Astrocyte of the cerebellum (primary cell): ENCODE measurements at regions not wholly inside any gene's neighbourhood (a gene's known extent, or its start where the extent isn't known, plus 50 kb on each side); places are given as distances from the start of the nearest gene placed in this dataset.

ENCODE experiments used
- DNase-seq: peaks from one replicate; pipeline ENCODE4 v3.0.0-alpha.2; 2011; ENCODE audit warnings: low read depth
- H3K4me3 ChIP-seq: 2 replicates; pipeline ENCODE4 v1.5.1; 2011; ENCODE audit warnings: mild to moderate bottlenecking, low read depth, low read length, moderate library complexity
- CTCF ChIP-seq: IDR thresholded peaks from 2 replicates; pipeline ENCODE4 v1.5.1; 2012; ENCODE audit warnings: low read length, low read depth, moderate library complexity, mild to moderate bottlenecking; ENCODE audit errors: missing control alignments
- in situ Hi-C: cut with HindIII; loops from 2 replicates; pipeline ENCODE4 v1.10.0; 2017; ENCODE audit warnings: low sequenced_read_pairs

DNA sequence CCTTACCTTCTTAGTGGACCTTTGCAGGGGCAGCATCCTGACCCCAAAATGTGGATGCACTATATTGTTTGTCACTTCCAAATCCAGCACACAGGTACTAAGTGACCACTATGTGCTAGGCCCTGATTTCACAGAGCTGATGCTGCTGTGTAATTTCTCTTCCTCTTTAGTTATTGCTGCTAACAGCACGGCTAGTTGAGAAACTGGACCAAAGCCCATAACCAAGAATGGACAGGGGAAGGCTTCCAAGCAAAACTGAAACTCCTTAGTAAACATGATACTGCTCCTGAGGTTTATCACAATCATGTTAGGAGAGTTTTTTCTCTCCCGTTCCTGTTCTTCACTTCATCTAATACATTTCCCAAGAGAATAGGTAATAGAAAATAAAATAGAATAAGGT, 172.9 kb upstream of the TTC29 start:
- peak; percentile 81 for DNase-seq
- no peak for TF ChIP-seq CTCF
- H3K4me3 ChIP-seq: no peak overlapping the region
- in situ Hi-C loops: no loop called here

- in situ Hi-C loops: no loop called here
- TF ChIP-seq CTCF: no peak
- no peak for DNase-seq
- H3K4me3 ChIP-seq: no peak overlapping the region
Measured at GRCh38 chr4:147122685-147123084, 177.0 kb upstream of the TTC29 start.

GRCh38 chr4:147123146-147123545, 177.5 kb upstream of the TTC29 start:
- H3K4me3 ChIP-seq: no peak overlapping the region
- no peak for TF ChIP-seq CTCF
- DNase-seq: no peak
- in situ Hi-C loops: no loop called here

DNA sequence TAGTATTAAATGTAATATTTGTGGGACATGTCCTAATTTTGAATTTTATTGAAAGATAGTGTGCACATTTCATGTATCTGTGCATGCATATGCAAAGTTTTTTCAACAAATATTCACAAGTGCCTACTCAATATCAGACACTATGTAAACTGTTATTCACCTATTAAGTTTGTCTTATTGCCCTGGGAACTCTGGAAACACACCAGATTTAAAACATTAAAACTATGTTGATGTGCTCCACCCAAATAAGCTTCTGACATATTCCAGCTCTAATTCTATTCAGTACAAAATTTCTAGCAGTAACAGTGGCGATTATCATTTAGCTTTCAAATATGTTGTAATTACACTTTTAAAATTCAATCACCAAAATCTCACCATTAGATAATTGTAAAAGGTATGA, 183.1 kb upstream of the TTC29 start:
- TF ChIP-seq CTCF: no peak
- no peak for DNase-seq
- in situ Hi-C loops: no loop called here
- no peak overlapping the region for H3K4me3 ChIP-seq

GRCh38 chr4:147129687-147130086, 184.0 kb upstream of the TTC29 start:
- no peak for DNase-seq
- no peak overlapping the region for H3K4me3 ChIP-seq
- in situ Hi-C loops: no loop called here

DNA sequence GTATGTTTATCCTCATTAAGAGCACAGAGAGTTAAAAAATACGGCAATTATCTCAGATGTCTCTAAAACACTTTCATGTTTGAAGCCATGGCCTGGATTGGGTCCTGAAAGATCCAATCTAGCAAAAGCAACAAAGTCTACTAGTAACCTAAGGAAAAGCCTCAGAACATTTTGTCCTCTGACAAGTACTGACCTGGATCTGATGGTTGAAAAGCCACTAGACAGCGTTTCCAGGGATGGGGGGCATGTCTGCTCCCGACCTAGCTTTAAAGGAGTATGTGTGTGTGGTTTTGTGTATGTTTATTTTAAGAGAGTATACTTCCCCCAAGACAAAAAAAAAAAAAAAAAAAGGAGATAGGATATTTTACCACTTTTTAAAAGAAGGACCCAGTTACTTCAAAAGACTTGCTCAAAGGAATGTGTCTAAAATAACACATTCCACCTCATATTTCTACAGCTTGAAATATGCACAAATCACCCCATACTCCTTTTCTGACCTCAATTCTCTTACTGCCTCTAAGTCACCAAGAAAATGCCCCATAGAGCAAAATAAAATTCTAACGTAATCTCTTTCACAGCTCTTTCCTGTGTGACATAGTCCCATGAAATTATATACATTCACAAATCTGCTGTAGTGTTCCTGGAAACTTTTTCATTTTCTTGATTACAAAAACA, 189.0 kb upstream of the TTC29 start:
- TF ChIP-seq CTCF: no peak
- DNase-seq: no peak
- no peak overlapping the region for H3K4me3 ChIP-seq
- in situ Hi-C loops: no loop called here

More at GRCh38 chr4:147129687-147130086, 184.0 kb upstream of the TTC29 start:
- no peak for TF ChIP-seq CTCF

GRCh38 chr4:147136310-147136709, 190.6 kb upstream of the TTC29 start:
- peak; percentile 32 for DNase-seq
- in situ Hi-C loops: no loop called here
- no peak for TF ChIP-seq CTCF
- no peak overlapping the region for H3K4me3 ChIP-seq
